Neural cell (in vitro differentiated cells): ENCODE measurements at regions not wholly inside any gene's neighbourhood (a gene's known extent, or its start where the extent isn't known, plus 50 kb on each side); places are given as distances from the start of the nearest gene placed in this dataset.

Source experiments
- H2AFZ ChIP-seq: fragments of 200-600, 300-800 bp; sonication (generic), shearing (Covaris generic); 2 replicates; pipeline ENCODE4 v1.6.0; 2014; ENCODE audit warnings: low read depth, mild to moderate bottlenecking, antibody characterized with exemption, low read length, moderate library complexity
- H3F3A ChIP-seq: fragments of 200-600 bp; shearing (Covaris generic); 2 replicates; pipeline ENCODE4 v1.6.1; 2016; ENCODE audit warnings: mild to moderate bottlenecking, moderate library complexity, mixed read lengths, antibody characterized with exemption, low read length; ENCODE audit not compliant: insufficient read depth, poor library complexity, severe bottlenecking
- H3K27ac ChIP-seq: fragments of 200-600, 300-800 bp; sonication (generic), shearing (Covaris generic); 2 replicates; pipeline ENCODE4 v1.5.1; 2014; ENCODE audit warnings: mild to moderate bottlenecking, low read length, moderate library complexity
- H3K27me3 ChIP-seq: fragments of 300-800, 200-600 bp; sonication (generic), shearing (Covaris generic); 2 replicates; pipeline ENCODE4 v1.6.0; 2014; ENCODE audit warnings: mild to moderate bottlenecking, low read depth, low read length, moderate library complexity; ENCODE audit not compliant: insufficient read depth
- H3K36me3 ChIP-seq: fragments of 300-800, 200-600 bp; sonication (generic), shearing (Covaris generic); 2 replicates; pipeline ENCODE4 v1.5.1; 2014; ENCODE audit warnings: mild to moderate bottlenecking, antibody characterized with exemption, low read length, moderate library complexity; ENCODE audit not compliant: insufficient read depth
- H3K4me2 ChIP-seq: fragments of 300-800, 200-600 bp; sonication (generic), shearing (Covaris generic); 2 replicates; pipeline ENCODE4 v1.6.0; 2014; ENCODE audit warnings: mild to moderate bottlenecking, low read length
- H3K4me3 ChIP-seq: fragments of 300-800, 200-600 bp; sonication (generic), shearing (Covaris generic); 2 replicates; pipeline ENCODE4 v1.5.1; 2014; ENCODE audit warnings: mild to moderate bottlenecking, low read length, moderate library complexity
- H3K79me2 ChIP-seq: fragments of 200-600 bp; shearing (Covaris generic); replicated peaks from 2 replicates; pipeline ENCODE4 v1.6.0; 2014; ENCODE audit warnings: mild to moderate bottlenecking, low read length, moderate library complexity; ENCODE audit not compliant: insufficient read depth
- H3K9ac ChIP-seq: fragments of 300-800, 200-600 bp; sonication (generic), shearing (Covaris generic); 2 replicates; pipeline ENCODE4 v1.6.1; 2016; ENCODE audit warnings: mild to moderate bottlenecking, low read length, mixed read lengths
- H3K9me2 ChIP-seq: fragments of 200-600 bp; shearing (Covaris generic); 2 replicates; pipeline ENCODE4 v1.6.1; 2016; ENCODE audit warnings: mild to moderate bottlenecking, low read length, mixed read lengths; ENCODE audit not compliant: insufficient read depth
- H3K9me3 ChIP-seq: fragments of 200-600, 300-800 bp; sonication (generic), shearing (Covaris generic); 2 replicates; pipeline ENCODE4 v1.6.1; 2016; ENCODE audit warnings: mild to moderate bottlenecking, mixed run types, low read length, moderate library complexity, mixed read lengths
- H4K20me1 ChIP-seq: fragments of 200-600 bp; shearing (Covaris generic); 2 replicates; pipeline ENCODE4 v1.6.1; 2016; ENCODE audit warnings: mild to moderate bottlenecking, mixed run types; ENCODE audit not compliant: insufficient read depth
- CTCF ChIP-seq: fragments of 450-650 bp; IDR thresholded peaks from 2 replicates; pipeline ENCODE4 v1.5.1; 2014; ENCODE audit warnings: antibody characterized with exemption, mild to moderate bottlenecking, moderate library complexity; ENCODE audit not compliant: poor library complexity, severe bottlenecking
- EP300 ChIP-seq: fragments of 450-650 bp; conservative IDR thresholded peaks from 2 replicates; pipeline ENCODE4 v1.6.1; 2014; ENCODE audit warnings: antibody characterized with exemption, mild to moderate bottlenecking, moderate library complexity; ENCODE audit not compliant: poor library complexity, severe bottlenecking
- EZH2 ChIP-seq: fragments of 200-600, 300-800 bp; shearing (Covaris generic), sonication (generic); IDR thresholded peaks from 2 replicates; pipeline ENCODE4 v1.6.1; 2014; ENCODE audit warnings: antibody characterized with exemption, low read length, borderline replicate concordance, mild to moderate bottlenecking; ENCODE audit not compliant: insufficient read depth, poor library complexity, severe bottlenecking
- MXI1 ChIP-seq: fragments of 450-650 bp; conservative IDR thresholded peaks from 2 replicates; pipeline ENCODE4 v1.6.1; 2014; ENCODE audit warnings: antibody characterized with exemption, mild to moderate bottlenecking; ENCODE audit not compliant: poor library complexity, severe bottlenecking
- POLR2AphosphoS5 ChIP-seq: IDR thresholded peaks from 2 replicates; pipeline ENCODE4 v1.6.1; 2012
- RAD21 ChIP-seq: fragments of 450-650 bp; conservative IDR thresholded peaks from 2 replicates; pipeline ENCODE4 v1.6.1; 2014; ENCODE audit warnings: antibody characterized with exemption, mild to moderate bottlenecking, moderate library complexity
- SMC3 ChIP-seq: fragments of 450-650 bp; conservative IDR thresholded peaks from 2 replicates; pipeline ENCODE4 v1.6.1; 2014; ENCODE audit warnings: antibody characterized with exemption, mild to moderate bottlenecking, moderate library complexity; ENCODE audit not compliant: poor library complexity
- TAF1 ChIP-seq: IDR thresholded peaks from 2 replicates; pipeline ENCODE4 v1.6.1; 2012; ENCODE audit warnings: low read depth
- TF ChIP-seq, protein P1 (sequence below): IDR thresholded peaks from 2 replicates; pipeline ENCODE4 v1.6.1; 2012; ENCODE audit warnings: borderline replicate concordance

DNA sequence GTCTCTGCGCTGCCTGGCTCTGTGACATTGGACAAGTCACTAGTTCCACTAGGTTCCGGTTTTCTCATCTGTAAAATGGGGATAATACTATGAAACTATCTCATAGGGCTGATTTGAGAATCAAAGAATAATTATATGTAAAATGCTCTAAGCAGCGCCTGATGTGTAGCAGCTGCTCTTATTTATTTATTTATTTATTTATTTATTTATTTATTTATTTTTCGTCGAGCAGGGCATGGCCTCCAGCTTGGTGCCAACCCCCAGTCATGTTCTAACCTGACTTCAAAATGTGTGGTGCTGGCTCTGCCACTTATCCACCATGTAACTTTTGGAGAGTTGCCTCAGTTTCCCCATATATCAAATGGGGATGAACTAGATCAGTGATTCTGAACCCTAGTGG lies 93.5 kb upstream of the GSC start:
- Histone ChIP-seq H3K27ac (no peak overlapping the region), H4K20me1 (no peaks in the 10 kb centered on the region)

GRCh38 chr14:94857950-94858349 lies 88.0 kb upstream of the GSC start:
- Histone ChIP-seq H3F3A (no peaks in the 10 kb centered on the region), H3K9me3 (no peaks in the 10 kb centered on the region), H3K27ac (no peak overlapping the region), H3K4me2 (no peak overlapping the region), H3K4me3 (no peak overlapping the region), H3K36me3 (no peaks in the 10 kb centered on the region), H3K9me2 (no peaks in the 10 kb centered on the region), H3K27me3 (no peaks in the 10 kb centered on the region), H3K79me2 (no peaks in the 10 kb centered on the region), H2AFZ (no peak overlapping the region), H3K9ac (no peak overlapping the region), H4K20me1 (no peaks in the 10 kb centered on the region)
- TF ChIP-seq POLR2AphosphoS5 (no peak), SMC3 (no peak), EZH2 (no peak), CTCF (no peak), TAF1 (no peak), RAD21 (no peak), MXI1 (no peak), EP300 (no peak)
- TF ChIP-seq, protein P1, sequence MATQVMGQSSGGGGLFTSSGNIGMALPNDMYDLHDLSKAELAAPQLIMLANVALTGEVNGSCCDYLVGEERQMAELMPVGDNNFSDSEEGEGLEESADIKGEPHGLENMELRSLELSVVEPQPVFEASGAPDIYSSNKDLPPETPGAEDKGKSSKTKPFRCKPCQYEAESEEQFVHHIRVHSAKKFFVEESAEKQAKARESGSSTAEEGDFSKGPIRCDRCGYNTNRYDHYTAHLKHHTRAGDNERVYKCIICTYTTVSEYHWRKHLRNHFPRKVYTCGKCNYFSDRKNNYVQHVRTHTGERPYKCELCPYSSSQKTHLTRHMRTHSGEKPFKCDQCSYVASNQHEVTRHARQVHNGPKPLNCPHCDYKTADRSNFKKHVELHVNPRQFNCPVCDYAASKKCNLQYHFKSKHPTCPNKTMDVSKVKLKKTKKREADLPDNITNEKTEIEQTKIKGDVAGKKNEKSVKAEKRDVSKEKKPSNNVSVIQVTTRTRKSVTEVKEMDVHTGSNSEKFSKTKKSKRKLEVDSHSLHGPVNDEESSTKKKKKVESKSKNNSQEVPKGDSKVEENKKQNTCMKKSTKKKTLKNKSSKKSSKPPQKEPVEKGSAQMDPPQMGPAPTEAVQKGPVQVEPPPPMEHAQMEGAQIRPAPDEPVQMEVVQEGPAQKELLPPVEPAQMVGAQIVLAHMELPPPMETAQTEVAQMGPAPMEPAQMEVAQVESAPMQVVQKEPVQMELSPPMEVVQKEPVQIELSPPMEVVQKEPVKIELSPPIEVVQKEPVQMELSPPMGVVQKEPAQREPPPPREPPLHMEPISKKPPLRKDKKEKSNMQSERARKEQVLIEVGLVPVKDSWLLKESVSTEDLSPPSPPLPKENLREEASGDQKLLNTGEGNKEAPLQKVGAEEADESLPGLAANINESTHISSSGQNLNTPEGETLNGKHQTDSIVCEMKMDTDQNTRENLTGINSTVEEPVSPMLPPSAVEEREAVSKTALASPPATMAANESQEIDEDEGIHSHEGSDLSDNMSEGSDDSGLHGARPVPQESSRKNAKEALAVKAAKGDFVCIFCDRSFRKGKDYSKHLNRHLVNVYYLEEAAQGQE, result no peak

More for the DNA sequence above, 93.5 kb upstream of the GSC start:
- H3K79me2 ChIP-seq, result no peaks in the 10 kb centered on the region
- TF ChIP-seq TAF1 (no peak), EZH2 (no peak), CTCF (no peak), MXI1 (no peak), RAD21 (no peak), EP300 (no peak), POLR2AphosphoS5 (no peak), SMC3 (no peak)
- TF ChIP-seq, protein P1, result no peak
- no peak overlapping the region for H2AFZ ChIP-seq
- H3K27me3 ChIP-seq, result no peaks in the 10 kb centered on the region
- H3K36me3 ChIP-seq, result no peaks in the 10 kb centered on the region
- no peaks in the 10 kb centered on the region for H3F3A ChIP-seq
- no peaks in the 10 kb centered on the region for H3K9me3 ChIP-seq
- no peak overlapping the region for H3K4me3 ChIP-seq
- H3K9ac ChIP-seq, result no peak overlapping the region
- H3K9me2 ChIP-seq, result no peaks in the 10 kb centered on the region
- no peak overlapping the region for H3K4me2 ChIP-seq
